IPS DF 19.7 (cell line): ENCODE measurements at regions not wholly inside any gene's neighbourhood (a gene's known extent, or its start where the extent isn't known, plus 50 kb on each side); places are given as distances from the start of the nearest gene placed in this dataset.

ENCODE experiments used
- DNase-seq: peaks from one replicate; pipeline ENCODE4 v3.0.0-alpha.2; 2013; ENCODE audit warnings: low read depth, low spot score

GRCh38 chr17:14831491-14831890 is 433.6 kb downstream of the PMP22 start:
- DNase-seq: no peak

- DNase-seq: no peak
These were observed 437.7 kb downstream of the PMP22 start for GRCh38 chr17:14827396-14827919.

- no peak for DNase-seq
These were observed 438.8 kb downstream of the PMP22 start for GRCh38 chr17:14826358-14826757.

GRCh38 chr17:14818469-14818868 is 446.7 kb downstream of the PMP22 start:
- DNase-seq: no peak

GRCh38 chr17:14815079-14815478 is 450.0 kb downstream of the PMP22 start:
- no peak for DNase-seq

- peak; percentile 57 for DNase-seq
These were observed 451.3 kb downstream of the PMP22 start for GRCh38 chr17:14813649-14814370.

GRCh38 chr17:14808425-14808824 is 456.7 kb downstream of the PMP22 start:
- DNase-seq: no peak

- DNase-seq: no peak
These were observed 459.8 kb downstream of the PMP22 start for GRCh38 chr17:14805348-14805747.

GRCh38 chr17:14803826-14804225 is 461.3 kb downstream of the PMP22 start:
- DNase-seq: no peak

- DNase-seq: no peak
These were observed 467.3 kb downstream of the PMP22 start for GRCh38 chr17:14797801-14798200.

GRCh38 chr17:14797021-14797420 is 468.1 kb downstream of the PMP22 start:
- no peak for DNase-seq

GRCh38 chr17:14794961-14795360 is 470.2 kb downstream of the PMP22 start:
- DNase-seq: no peak

- no peak for DNase-seq
These were observed 471.9 kb downstream of the PMP22 start for GRCh38 chr17:14793237-14793636.

- DNase-seq: no peak
These were observed 472.4 kb downstream of the PMP22 start for GRCh38 chr17:14792746-14793145.

GRCh38 chr17:14791221-14791620 is 473.9 kb downstream of the PMP22 start:
- no peak for DNase-seq

GRCh38 chr17:14790521-14790920 is 474.6 kb downstream of the PMP22 start:
- DNase-seq: no peak

GRCh38 chr17:14784997-14785696 is 480.0 kb downstream of the PMP22 start:
- DNase-seq: no peak

GRCh38 chr17:14781123-14781522 is 480.2 kb downstream of the HS3ST3B1 start:
- DNase-seq: no peak

GRCh38 chr17:14780097-14780651 is 479.3 kb downstream of the HS3ST3B1 start:
- DNase-seq: no peak

- no peak for DNase-seq
These were observed 478.4 kb downstream of the HS3ST3B1 start for GRCh38 chr17:14779241-14779640.

GRCh38 chr17:14777291-14777690 is 476.4 kb downstream of the HS3ST3B1 start:
- DNase-seq: no peak

- DNase-seq: no peak
These were observed 475.9 kb downstream of the HS3ST3B1 start for GRCh38 chr17:14776791-14777190.
